Retinal pigment epithelial cell (primary cell): ENCODE measurements at regions not wholly inside any gene's neighbourhood (a gene's known extent, or its start where the extent isn't known, plus 50 kb on each side); places are given as distances from the start of the nearest gene placed in this dataset.

Source experiments
- DNase-seq: peaks from one replicate; pipeline ENCODE4 v3.0.0-alpha.2; 2010; ENCODE audit warnings: low read depth
- H3K4me3 ChIP-seq: 2 replicates; pipeline ENCODE4 v1.5.1; 2011; ENCODE audit warnings: mild to moderate bottlenecking, low read length, control low read depth, moderate library complexity
- TF ChIP-seq, protein P1 (sequence below): conservative IDR thresholded peaks from 2 replicates; pipeline ENCODE4 v1.5.1; 2011; ENCODE audit warnings: low read depth, low read length, control low read depth, inconsistent platforms

DNA sequence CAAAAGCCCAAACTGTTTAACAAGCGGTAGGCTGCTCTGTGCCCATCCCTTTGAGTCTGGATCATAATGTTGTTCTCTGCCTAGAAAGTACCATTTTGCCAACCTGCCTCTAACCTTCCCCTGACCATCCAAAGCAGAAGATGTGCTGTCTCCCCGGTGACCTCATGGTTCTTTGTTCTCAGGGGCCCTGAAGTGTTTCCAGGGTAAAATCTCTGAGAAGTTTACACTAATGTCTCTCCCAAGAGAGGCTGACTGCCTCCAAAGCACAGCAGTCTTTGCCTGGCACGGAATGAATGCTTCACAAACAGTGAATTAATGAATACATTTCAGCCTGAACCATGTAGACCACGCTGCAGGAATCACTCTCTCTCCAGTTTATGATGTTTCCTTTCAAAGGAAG lies 523.8 kb upstream of the CELF2 start:
- H3K4me3 ChIP-seq: no peak overlapping the region
- DNase-seq: no peak
- TF ChIP-seq, protein P1, sequence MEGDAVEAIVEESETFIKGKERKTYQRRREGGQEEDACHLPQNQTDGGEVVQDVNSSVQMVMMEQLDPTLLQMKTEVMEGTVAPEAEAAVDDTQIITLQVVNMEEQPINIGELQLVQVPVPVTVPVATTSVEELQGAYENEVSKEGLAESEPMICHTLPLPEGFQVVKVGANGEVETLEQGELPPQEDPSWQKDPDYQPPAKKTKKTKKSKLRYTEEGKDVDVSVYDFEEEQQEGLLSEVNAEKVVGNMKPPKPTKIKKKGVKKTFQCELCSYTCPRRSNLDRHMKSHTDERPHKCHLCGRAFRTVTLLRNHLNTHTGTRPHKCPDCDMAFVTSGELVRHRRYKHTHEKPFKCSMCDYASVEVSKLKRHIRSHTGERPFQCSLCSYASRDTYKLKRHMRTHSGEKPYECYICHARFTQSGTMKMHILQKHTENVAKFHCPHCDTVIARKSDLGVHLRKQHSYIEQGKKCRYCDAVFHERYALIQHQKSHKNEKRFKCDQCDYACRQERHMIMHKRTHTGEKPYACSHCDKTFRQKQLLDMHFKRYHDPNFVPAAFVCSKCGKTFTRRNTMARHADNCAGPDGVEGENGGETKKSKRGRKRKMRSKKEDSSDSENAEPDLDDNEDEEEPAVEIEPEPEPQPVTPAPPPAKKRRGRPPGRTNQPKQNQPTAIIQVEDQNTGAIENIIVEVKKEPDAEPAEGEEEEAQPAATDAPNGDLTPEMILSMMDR: no peak

DNA sequence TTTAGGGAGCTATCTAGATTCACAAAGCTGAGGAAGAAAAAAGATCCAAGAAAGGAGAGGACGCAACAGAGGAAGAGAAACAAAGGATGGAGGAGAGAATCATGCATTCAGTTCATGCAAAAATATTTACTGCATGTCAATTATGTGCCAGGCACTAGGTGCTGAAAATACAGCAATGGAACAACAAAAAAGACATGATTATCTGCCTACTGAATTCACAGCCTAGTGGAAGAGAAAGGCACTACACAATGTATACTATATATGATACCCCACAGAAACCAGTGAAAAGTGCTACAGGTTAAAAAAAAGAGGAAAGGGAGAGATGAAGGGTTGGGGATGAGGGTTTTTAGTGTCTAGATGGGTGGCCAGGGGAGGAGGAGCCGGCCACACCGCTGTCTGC lies 520.4 kb upstream of the CELF2 start:
- no peak overlapping the region for H3K4me3 ChIP-seq
- no peak for DNase-seq
- TF ChIP-seq, protein P1: no peak

DNA sequence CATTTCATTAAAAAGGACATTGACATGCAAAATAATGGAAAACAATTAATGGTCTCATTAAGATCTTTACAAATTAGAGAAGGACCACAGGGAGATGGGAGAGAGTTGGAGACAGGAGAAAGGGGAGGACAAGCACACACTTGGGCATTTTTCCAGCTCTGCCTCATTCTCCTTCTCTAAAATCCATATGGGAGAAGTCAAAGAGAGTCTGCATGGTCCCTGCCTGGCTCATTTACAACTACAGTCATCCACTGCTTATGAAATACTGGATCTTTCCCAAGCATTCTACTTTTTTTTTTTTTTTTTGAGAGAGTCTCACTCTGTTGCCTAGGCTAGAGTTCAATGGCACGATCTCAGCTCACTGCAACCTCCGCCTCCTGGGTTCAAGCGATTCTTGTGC lies 518.9 kb upstream of the CELF2 start:
- no peak for DNase-seq
- no peak overlapping the region for H3K4me3 ChIP-seq
- TF ChIP-seq, protein P1: no peak

DNA sequence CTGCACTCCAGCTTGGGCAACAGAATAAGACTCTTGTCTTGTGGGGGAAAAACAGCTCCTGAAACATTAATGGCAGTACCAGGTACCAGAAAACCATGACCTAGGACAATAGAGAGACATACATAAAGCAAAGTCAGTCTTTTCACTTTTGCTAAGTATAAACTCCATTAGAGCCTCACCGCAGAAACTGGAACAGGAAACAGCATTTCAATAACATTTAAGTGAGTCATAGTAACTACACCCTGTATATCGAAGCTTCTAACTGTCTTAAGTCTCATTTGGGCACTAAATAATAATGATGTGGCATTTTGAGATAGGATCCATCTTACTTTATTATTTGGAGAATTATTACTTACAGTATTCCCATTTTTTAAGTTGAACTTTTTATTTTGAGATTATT lies 517.8 kb upstream of the CELF2 start:
- TF ChIP-seq, protein P1: no peak
- peak; percentile 39 for DNase-seq
- no peak overlapping the region for H3K4me3 ChIP-seq

- H3K4me3 ChIP-seq: no peak overlapping the region
Measured at GRCh38 chr10:10500937-10501336, 516.7 kb upstream of the CELF2 start.

GRCh38 chr10:10503772-10504171 lies 513.9 kb upstream of the CELF2 start:
- no peak for DNase-seq
- TF ChIP-seq, protein P1: no peak
- H3K4me3 ChIP-seq: no peak overlapping the region

More at GRCh38 chr10:10500937-10501336, 516.7 kb upstream of the CELF2 start:
- peak; percentile 35 for DNase-seq
- TF ChIP-seq, protein P1: no peak

DNA sequence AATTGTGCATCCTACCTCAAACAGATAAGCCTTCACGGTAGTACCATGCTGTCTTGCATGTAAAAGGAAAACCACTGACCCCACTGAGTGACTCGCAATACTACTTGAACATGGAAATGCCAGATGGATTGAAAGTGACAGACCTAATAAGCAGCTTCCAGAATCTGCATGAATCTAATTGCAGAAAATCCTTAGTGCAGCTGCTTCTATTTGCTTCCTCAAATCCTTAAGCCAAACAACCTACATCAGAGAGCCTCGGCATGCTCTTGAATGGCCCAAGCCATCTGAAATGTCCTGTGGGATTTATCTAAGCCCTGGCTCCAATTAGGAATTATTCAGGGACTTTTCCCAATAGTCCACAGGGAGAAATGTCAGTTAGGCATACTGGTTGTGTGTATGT lies 509.5 kb upstream of the CELF2 start:
- H3K4me3 ChIP-seq: no peak overlapping the region
- peak; percentile 42 for DNase-seq
- TF ChIP-seq, protein P1: no peak
